Testis (tissue), 2 donors: ENCODE measurements at regions not wholly inside any gene's neighbourhood (a gene's known extent, or its start where the extent isn't known, plus 50 kb on each side); places are given as distances from the start of the nearest gene placed in this dataset.

Experiments used
- DNase-seq: peaks from one replicate; pipeline ENCODE4 v3.0.0-alpha.2; 2019
- H3K27ac ChIP-seq, 2 donors: fragments of 200-600 bp; sonication (generic); one replicate each; pipeline ENCODE4 v1.5.1; 2019
- H3K27me3 ChIP-seq: fragments of 200-600 bp; sonication (generic); one replicate; pipeline ENCODE4 v1.5.1; 2019
- H3K36me3 ChIP-seq: fragments of 200-600 bp; sonication (generic); one replicate; pipeline ENCODE4 v1.5.1; 2017; ENCODE audit warnings: low read depth; ENCODE audit errors: missing control alignments
- H3K4me1 ChIP-seq: fragments of 200-600 bp; sonication (generic); one replicate; pipeline ENCODE4 v1.5.1; 2019
- H3K4me3 ChIP-seq, 2 donors: fragments of 200-600 bp; sonication (generic); one replicate each; pipeline ENCODE4 v1.5.1; 2017 to 2019
- H3K9me3 ChIP-seq: fragments of 200-600 bp; sonication (generic); one replicate; pipeline ENCODE4 v1.5.1; 2017
- POLR2A ChIP-seq: fragments of 450-650 bp; IDR thresholded peaks from one replicate; pipeline ENCODE4 v1.6.1; 2017; ENCODE audit warnings: antibody characterized with exemption, mild to moderate bottlenecking, moderate library complexity
- WGBS, 2 donors: methylation state at CpG; one replicate each; pipeline ENCODE4 v1.1.5; 2018; 5-methylcytosine and 5-hydroxymethylcytosine counted together
- intact Hi-C: fragments of 100-400 bp; cut with DNase I; formaldehyde crosslinking; loops from one replicate; pipeline ENCODE4 v1.15.1; 2023; ENCODE audit warnings: low total_unique reads
- TF ChIP-seq, protein P1 (sequence below), 3 experiments: fragments of 450-650 bp in 2 of 3; fragments of 200-600 bp in 1 of 3; sonication (generic) in 1 of 3; IDR thresholded peaks; one replicate each; pipeline ENCODE4 v1.5.1; 2016 to 2019; ENCODE audit warnings: antibody characterized with exemption in 3 of 3, mild to moderate bottlenecking in 2 of 3, moderate library complexity in 1 of 3

DNA sequence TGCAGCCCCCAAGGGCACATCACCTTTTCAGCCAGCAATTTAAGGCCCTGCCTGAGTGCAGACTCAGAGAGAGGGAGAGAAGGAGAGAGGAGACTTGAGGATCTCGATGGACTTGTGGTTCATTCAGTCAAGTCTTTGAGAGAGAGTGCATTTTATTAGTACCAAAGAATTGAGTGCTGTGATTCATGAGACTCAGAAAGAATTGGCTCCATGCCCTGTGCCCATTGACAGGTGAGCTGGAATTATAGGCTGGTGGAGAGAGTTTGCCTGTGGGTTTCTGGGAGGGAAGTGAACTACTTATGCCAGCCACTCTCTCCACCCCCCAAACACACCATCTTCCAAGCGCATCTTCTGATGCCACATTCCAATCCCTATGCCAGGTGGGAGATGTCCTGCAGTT, 236.8 kb downstream of the MN1 start:
- DNase-seq: no peak
- H3K9me3 ChIP-seq: no peaks in the 10 kb centered on the region
- H3K4me3 ChIP-seq: no peak overlapping the region
- intact Hi-C loops: loop anchor here (5.0 kb wide), 1 partner anchor 47 kb away; no protein-coding TSS in a partner anchor
- no peaks in the 10 kb centered on the region for H3K36me3 ChIP-seq
- WGBS, 2 donors: 94 to 96% methylated on average over 2 of the region's 2 CpGs
- no peak overlapping the region for H3K27ac ChIP-seq
- no peaks in the 10 kb centered on the region for H3K27me3 ChIP-seq
- TF ChIP-seq, protein P1, sequence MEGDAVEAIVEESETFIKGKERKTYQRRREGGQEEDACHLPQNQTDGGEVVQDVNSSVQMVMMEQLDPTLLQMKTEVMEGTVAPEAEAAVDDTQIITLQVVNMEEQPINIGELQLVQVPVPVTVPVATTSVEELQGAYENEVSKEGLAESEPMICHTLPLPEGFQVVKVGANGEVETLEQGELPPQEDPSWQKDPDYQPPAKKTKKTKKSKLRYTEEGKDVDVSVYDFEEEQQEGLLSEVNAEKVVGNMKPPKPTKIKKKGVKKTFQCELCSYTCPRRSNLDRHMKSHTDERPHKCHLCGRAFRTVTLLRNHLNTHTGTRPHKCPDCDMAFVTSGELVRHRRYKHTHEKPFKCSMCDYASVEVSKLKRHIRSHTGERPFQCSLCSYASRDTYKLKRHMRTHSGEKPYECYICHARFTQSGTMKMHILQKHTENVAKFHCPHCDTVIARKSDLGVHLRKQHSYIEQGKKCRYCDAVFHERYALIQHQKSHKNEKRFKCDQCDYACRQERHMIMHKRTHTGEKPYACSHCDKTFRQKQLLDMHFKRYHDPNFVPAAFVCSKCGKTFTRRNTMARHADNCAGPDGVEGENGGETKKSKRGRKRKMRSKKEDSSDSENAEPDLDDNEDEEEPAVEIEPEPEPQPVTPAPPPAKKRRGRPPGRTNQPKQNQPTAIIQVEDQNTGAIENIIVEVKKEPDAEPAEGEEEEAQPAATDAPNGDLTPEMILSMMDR (IDR thresholded peaks at IDR 0.05): no peak
- no peak for TF ChIP-seq POLR2A
- no peaks in the 10 kb centered on the region for H3K4me1 ChIP-seq

DNA sequence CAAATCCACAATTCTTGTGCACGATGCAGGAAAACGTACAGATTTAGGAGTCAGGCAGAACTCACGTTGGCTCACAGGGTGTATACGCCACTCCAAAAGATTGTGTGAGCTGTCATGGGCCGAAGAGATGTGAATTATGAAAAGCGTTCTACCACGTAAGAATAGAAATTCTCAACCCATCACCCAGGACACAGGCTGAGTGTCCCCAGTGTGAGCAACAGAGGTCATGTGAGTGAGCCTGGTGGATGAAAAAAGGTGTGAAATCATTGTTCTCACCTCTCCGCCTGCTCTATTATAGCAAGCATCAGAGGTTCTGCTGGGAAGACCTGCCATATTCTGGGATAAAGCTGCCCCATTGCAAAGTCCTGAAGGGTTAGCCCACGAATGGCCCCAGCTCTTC, 235.0 kb downstream of the MN1 start:
- no peak for TF ChIP-seq POLR2A
- TF ChIP-seq, protein P1 (IDR thresholded peaks at IDR 0.05): no peak
- intact Hi-C loops: no loop called here
- Histone ChIP-seq H3K27me3 (no peaks in the 10 kb centered on the region), H3K27ac (no peak overlapping the region), H3K36me3 (no peaks in the 10 kb centered on the region), H3K4me1 (no peaks in the 10 kb centered on the region), H3K9me3 (no peaks in the 10 kb centered on the region), H3K4me3 (no peak overlapping the region)
- 89% methylated on average over 9 of the region's 9 CpGs for whole genome bisulfite sequencing, 2 donors
- no peak for DNase-seq

DNA sequence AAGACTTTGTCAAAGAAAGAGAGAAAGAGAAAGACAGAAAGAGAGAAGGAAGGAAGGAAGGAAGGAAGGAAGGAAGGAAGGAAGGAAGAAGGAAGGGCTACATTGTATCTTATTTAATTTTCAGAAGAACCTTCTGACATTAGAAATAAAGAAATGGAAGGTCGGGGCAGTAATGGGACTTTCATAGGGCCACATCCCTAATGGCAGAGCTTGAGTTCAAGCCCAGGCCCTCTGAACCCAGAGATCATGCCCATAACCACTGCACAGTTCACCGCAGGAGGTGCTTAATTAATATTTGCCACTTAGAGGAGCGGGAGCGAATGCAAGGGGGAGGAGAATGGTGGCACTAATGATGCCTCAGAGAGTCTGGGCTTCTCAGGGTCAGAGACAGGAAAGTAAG, 233.3 kb downstream of the MN1 start:
- TF ChIP-seq POLR2A: no peak
- TF ChIP-seq, protein P1 (IDR thresholded peaks at IDR 0.05): no peak
- no peak for DNase-seq
- no peak overlapping the region for H3K4me3 ChIP-seq
- H3K27me3 ChIP-seq: no peaks in the 10 kb centered on the region
- H3K4me1 ChIP-seq: no peaks in the 10 kb centered on the region
- no peak overlapping the region for H3K27ac ChIP-seq
- no peaks in the 10 kb centered on the region for H3K9me3 ChIP-seq
- intact Hi-C loops: no loop called here
- 46 to 79% methylated on average over 4 of the region's 4 CpGs for WGBS, 2 donors
- no peaks in the 10 kb centered on the region for H3K36me3 ChIP-seq

DNA sequence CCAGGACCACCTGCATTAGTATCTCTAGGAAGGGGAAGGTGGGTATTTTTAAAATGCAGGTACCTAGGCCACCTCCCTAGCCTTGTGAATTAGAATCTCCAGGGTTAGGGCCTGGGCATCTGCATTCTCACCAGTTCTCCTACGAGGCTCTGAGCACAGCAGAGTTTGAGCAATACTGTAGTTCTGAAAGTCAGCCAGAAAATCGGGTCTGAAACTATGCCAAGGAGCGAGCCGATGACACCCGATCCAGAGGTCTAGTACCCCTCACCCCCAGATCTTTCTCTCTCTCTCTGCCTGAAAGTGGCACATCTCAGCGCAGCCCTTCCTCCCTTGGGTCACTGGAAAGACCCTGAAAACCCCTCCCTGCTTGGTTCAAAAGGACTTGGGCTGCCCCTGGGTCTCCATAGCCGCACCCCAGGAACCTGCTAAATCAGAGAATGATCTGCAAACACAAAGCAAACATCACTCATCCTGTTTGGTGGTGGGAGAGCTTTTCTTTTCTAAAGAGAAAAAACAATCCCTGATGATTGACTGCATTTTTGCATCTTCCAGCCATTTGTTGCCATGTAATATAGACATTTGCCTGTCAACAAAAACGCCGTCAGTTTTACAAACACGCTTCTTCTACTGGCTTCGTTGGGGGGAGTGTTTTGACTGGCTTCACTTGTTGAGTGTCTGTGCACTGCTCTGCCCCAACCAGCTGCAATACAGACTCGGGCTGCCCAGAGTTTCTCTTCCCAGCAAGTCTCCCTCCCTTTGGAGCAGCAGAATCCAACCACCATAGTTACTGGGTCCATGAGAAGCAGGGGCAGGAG, 229.9 kb downstream of the MN1 start:
- intact Hi-C loops: no loop called here
- no peaks in the 10 kb centered on the region for H3K27me3 ChIP-seq
- no peak for DNase-seq
- 81% methylated on average over 12 of the region's 12 CpGs for WGBS, 2 donors
- no peaks in the 10 kb centered on the region for H3K4me1 ChIP-seq
- no peaks in the 10 kb centered on the region for H3K9me3 ChIP-seq
- H3K4me3 ChIP-seq: no peak overlapping the region
- H3K36me3 ChIP-seq: no peaks in the 10 kb centered on the region
- no peak overlapping the region for H3K27ac ChIP-seq
- no peak for TF ChIP-seq POLR2A
- TF ChIP-seq, protein P1 (IDR thresholded peaks at IDR 0.05): no peak

DNA sequence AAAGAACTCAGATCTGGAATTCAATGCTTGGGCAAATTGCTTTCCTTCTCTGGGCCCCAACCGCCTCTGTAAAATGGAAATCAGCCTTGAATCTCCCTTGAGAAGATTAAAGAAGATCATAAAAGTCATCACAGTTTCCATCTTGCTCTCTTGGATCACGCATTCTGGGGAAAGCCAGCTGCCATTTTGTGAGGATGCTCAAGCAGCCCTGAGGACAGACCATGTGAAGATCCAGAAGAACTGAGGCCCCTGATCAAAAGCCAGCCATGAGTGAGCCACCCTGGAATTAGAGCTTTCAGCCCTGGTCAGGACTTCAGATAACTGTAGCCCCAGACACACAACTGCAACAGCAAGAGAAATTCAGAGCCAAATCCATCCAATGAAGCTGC, 229.3 kb downstream of the MN1 start:
- WGBS, 2 donors: 95 to 96% methylated on average over 2 of the region's 2 CpGs
- H3K36me3 ChIP-seq: no peaks in the 10 kb centered on the region
- H3K9me3 ChIP-seq: no peaks in the 10 kb centered on the region
- DNase-seq: no peak
- no peaks in the 10 kb centered on the region for H3K27me3 ChIP-seq
- intact Hi-C loops: no loop called here
- TF ChIP-seq, protein P1 (IDR thresholded peaks at IDR 0.05): no peak
- TF ChIP-seq POLR2A: no peak
- H3K4me3 ChIP-seq: no peak overlapping the region
- no peaks in the 10 kb centered on the region for H3K4me1 ChIP-seq
- H3K27ac ChIP-seq: no peak overlapping the region
